Spinal cord (tissue), 9 donors: ENCODE measurements at regions not wholly inside any gene's neighbourhood (a gene's known extent, or its start where the extent isn't known, plus 50 kb on each side); places are given as distances from the start of the nearest gene placed in this dataset.
"Not testable (repeated sequence)": the region's sequence is repeated elsewhere in the genome, so short reads cannot be mapped to it uniquely, and the experiment has no call there.

Source experiments
- DNase-seq, 6 donors: peaks; one replicate each; pipeline versions ENCODE4 v3.0.0 to v3.0.0-alpha.2; 2013 to 2015; ENCODE audit warnings: low spot score in 6 of 6, low read depth in 4 of 6
- H3K27ac ChIP-seq: one replicate; pipeline ENCODE4 v1.5.1; 2013; ENCODE audit warnings: low read depth, low read length, control low read depth
- H3K27me3 ChIP-seq: one replicate; pipeline ENCODE4 v1.6.1; 2013; ENCODE audit warnings: low read length; ENCODE audit not compliant: control insufficient read depth, insufficient read depth
- H3K36me3 ChIP-seq: one replicate; pipeline ENCODE4 v1.6.1; 2013; ENCODE audit warnings: low read length; ENCODE audit not compliant: control insufficient read depth, insufficient read depth
- H3K4me1 ChIP-seq: one replicate; pipeline ENCODE4 v1.6.1; 2013; ENCODE audit warnings: low read length; ENCODE audit not compliant: control insufficient read depth, insufficient read depth
- H3K4me3 ChIP-seq: one replicate; pipeline ENCODE4 v1.5.1; 2013; ENCODE audit warnings: low read depth, low read length, control low read depth
- H3K9me3 ChIP-seq: one replicate; pipeline ENCODE4 v1.6.1; 2013; ENCODE audit warnings: low read length; ENCODE audit not compliant: control insufficient read depth, insufficient read depth
- WGBS: methylation state at CpG from one replicate; pipeline ENCODE4 v1.1.5; 2013; ENCODE audit warnings: missing lambda C conversion rate; ENCODE audit not compliant: insufficient coverage; 5-methylcytosine and 5-hydroxymethylcytosine counted together
- donor health status: healthy.

- Histone ChIP-seq H3K36me3 (no peaks in the 10 kb centered on the region), H3K4me1 (no peaks in the 10 kb centered on the region), H3K27me3 (no peaks in the 10 kb centered on the region), H3K27ac (no peak overlapping the region), H3K4me3 (no peak overlapping the region), H3K9me3 (no peaks in the 10 kb centered on the region)
- 89% methylated on average over 5 of the region's 8 CpGs for WGBS
- DNase-seq = no peak
These were observed 765.6 kb downstream of the PLOD2 start for GRCh38 chr3:145395421-145395820.

- H3K27me3 ChIP-seq = no peaks in the 10 kb centered on the region
- no peak overlapping the region for H3K27ac ChIP-seq
- H3K4me3 ChIP-seq = no peak overlapping the region
- no peaks in the 10 kb centered on the region for H3K4me1 ChIP-seq
- peaks cover 2% of the 10 kb centered on the region for H3K9me3 ChIP-seq
- 93% methylated on average over 2 of the region's 5 CpGs for WGBS
- no peaks in the 10 kb centered on the region for H3K36me3 ChIP-seq
- no peak for DNase-seq
These were observed 749.4 kb downstream of the PLOD2 start for GRCh38 chr3:145411605-145412004.

GRCh38 chr3:145417678-145418077, 743.3 kb downstream of the PLOD2 start:
- Histone ChIP-seq H3K36me3 (no peaks in the 10 kb centered on the region), H3K4me1 (no peaks in the 10 kb centered on the region), H3K27ac (no peak overlapping the region), H3K27me3 (no peaks in the 10 kb centered on the region), H3K9me3 (peaks cover 2% of the 10 kb centered on the region), H3K4me3 (no peak overlapping the region)
- WGBS = no CpG with 5 or more reads among the region's 1 CpG
- DNase-seq = no peak

- Histone ChIP-seq H3K4me3 (no peak overlapping the region), H3K27me3 (no peaks in the 10 kb centered on the region), H3K36me3 (no peaks in the 10 kb centered on the region), H3K27ac (no peak overlapping the region), H3K9me3 (no peaks in the 10 kb centered on the region), H3K4me1 (no peaks in the 10 kb centered on the region)
- DNase-seq = no peak
- WGBS = no CpG with 5 or more reads among the region's 3 CpGs
These were observed 738.4 kb downstream of the PLOD2 start for GRCh38 chr3:145422556-145422955.

- no peaks in the 10 kb centered on the region for H3K9me3 ChIP-seq
- H3K27me3 ChIP-seq = no peaks in the 10 kb centered on the region
- no peaks in the 10 kb centered on the region for H3K36me3 ChIP-seq
- 96% methylated on average over 10 of the region's 10 CpGs for WGBS
- no peak overlapping the region for H3K4me3 ChIP-seq
- DNase-seq = no peak
- H3K4me1 ChIP-seq = no peaks in the 10 kb centered on the region
- no peak overlapping the region for H3K27ac ChIP-seq
These were observed 733.6 kb downstream of the PLOD2 start for GRCh38 chr3:145427355-145427754.

- Histone ChIP-seq H3K4me1 (no peaks in the 10 kb centered on the region), H3K9me3 (no peaks in the 10 kb centered on the region), H3K27ac (no peak overlapping the region), H3K4me3 (no peak overlapping the region), H3K27me3 (no peaks in the 10 kb centered on the region), H3K36me3 (no peaks in the 10 kb centered on the region)
- peak in 1 of 6 donors; percentile 15 for DNase-seq
- no CpG with 5 or more reads among the region's 2 CpGs for WGBS
These were observed 731.4 kb downstream of the PLOD2 start for GRCh38 chr3:145429546-145429945.

GRCh38 chr3:145448436-145448835, 712.5 kb downstream of the PLOD2 start:
- no CpG with 5 or more reads among the region's 3 CpGs for WGBS

GRCh38 chr3:145450018-145450682, 710.8 kb downstream of the PLOD2 start:
- DNase-seq = no peak
- Histone ChIP-seq H3K4me1 (no peaks in the 10 kb centered on the region), H3K27me3 (no peaks in the 10 kb centered on the region), H3K4me3 (no peak overlapping the region), H3K27ac (no peak overlapping the region), H3K9me3 (peaks cover 2% of the 10 kb centered on the region), H3K36me3 (no peaks in the 10 kb centered on the region)

More at GRCh38 chr3:145448436-145448835, 712.5 kb downstream of the PLOD2 start:
- Histone ChIP-seq H3K9me3 (peaks cover 2% of the 10 kb centered on the region), H3K4me1 (no peaks in the 10 kb centered on the region), H3K4me3 (no peak overlapping the region), H3K27me3 (no peaks in the 10 kb centered on the region), H3K27ac (no peak overlapping the region), H3K36me3 (no peaks in the 10 kb centered on the region)
- no peak for DNase-seq

GRCh38 chr3:145457825-145458552, 703.0 kb downstream of the PLOD2 start:
- DNase-seq = no peak
- no peaks in the 10 kb centered on the region for H3K36me3 ChIP-seq
- H3K4me1 ChIP-seq = no peaks in the 10 kb centered on the region
- no peaks in the 10 kb centered on the region for H3K27me3 ChIP-seq
- no peak overlapping the region for H3K27ac ChIP-seq
- no peak overlapping the region for H3K4me3 ChIP-seq
- H3K9me3 ChIP-seq = no peaks in the 10 kb centered on the region
- WGBS = no CpG with 5 or more reads among the region's 6 CpGs

GRCh38 chr3:145459681-145460080, 701.3 kb downstream of the PLOD2 start:
- not testable (repeated sequence) for H3K9me3 ChIP-seq, H3K27ac ChIP-seq, DNase-seq, H3K4me3 ChIP-seq, H3K27me3 ChIP-seq, H3K4me1 ChIP-seq, H3K36me3 ChIP-seq
- no CpG with 5 or more reads among the region's 1 CpG for WGBS
